ENCODE measurements at regions not wholly inside any gene's neighbourhood (a gene's known extent, or its start where the extent isn't known, plus 50 kb on each side); places are given as distances from the start of the nearest gene placed in this dataset.
"Not testable (repeated sequence)": the region's sequence is repeated elsewhere in the genome, so short reads cannot be mapped to it uniquely, and the experiment has no call there.

DNA sequence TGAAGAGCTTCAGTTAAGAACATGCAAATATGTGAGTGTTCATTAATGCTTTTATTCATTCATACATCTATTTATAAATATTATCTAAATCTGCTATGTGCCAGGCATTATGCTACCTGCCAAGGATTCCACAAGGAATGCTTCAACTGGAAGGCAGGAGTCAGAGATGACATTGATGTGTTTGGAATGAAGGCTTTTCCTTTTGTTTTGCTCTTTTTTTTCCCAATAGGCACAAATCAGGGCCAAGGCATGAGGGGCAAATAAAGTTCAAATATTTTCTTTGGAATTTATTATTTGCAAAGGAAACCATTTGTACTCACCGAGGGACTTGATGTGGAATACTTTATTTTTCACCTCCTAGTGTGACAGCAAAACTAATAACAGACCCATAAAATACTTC, 530.3 kb downstream of the ARL4A start:
- Mint-ChIP-seq H3K27me3 (no peaks in the 10 kb centered on the region), H3K9me3 (no peaks in the 10 kb centered on the region), H3K36me3 (no peaks in the 10 kb centered on the region), H3K4me1 (no peaks in the 10 kb centered on the region), H3K4me3 (no peak overlapping the region), H3K27ac (no peak overlapping the region)
- ATAC-seq: no peak

DNA sequence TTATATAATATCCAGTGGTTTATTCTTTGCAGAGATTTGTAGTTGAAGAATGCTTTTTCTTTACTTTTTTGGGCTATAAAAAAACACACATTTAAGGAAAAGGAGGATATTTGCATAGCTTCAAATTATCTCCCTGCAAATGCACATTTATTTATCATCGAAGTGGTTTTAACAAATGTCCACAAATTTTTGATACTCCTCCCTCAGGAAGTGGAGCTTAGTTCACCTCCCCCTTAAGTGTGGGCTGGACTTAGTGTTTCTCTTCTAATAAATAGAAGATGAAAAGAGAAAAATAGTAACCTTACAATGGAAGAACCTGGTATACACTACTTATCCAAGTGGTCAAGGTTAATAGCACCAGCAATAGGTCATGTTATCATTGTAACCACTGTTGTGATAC, 537.6 kb downstream of the ARL4A start:
- H3K9me3 Mint-ChIP-seq: no peaks in the 10 kb centered on the region
- no peak overlapping the region for H3K27ac Mint-ChIP-seq
- no peaks in the 10 kb centered on the region for H3K27me3 Mint-ChIP-seq
- H3K36me3 Mint-ChIP-seq: no peaks in the 10 kb centered on the region
- no peaks in the 10 kb centered on the region for H3K4me1 Mint-ChIP-seq
- no peak overlapping the region for H3K4me3 Mint-ChIP-seq
- ATAC-seq: no peak

DNA sequence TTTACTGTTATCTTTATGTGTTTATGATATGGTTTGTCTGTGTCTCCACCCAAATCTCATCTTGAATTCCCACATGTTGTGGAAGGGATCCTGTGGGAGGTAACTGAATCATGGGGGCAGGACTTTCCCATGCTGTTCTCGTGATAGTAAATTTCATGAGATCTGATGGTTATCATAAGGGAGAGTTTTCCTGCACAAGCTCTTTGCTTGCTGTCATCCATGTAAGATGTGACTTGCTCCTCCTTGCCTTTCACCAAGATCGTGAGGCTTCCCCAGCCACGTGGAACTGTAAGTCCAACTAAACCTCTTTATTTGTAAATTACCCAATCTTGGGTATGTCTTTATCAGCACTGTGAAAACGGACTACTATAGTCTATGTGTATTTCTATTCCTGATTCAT, 539.0 kb downstream of the ARL4A start:
- H3K27me3 Mint-ChIP-seq: no peaks in the 10 kb centered on the region
- H3K4me3 Mint-ChIP-seq: no peak overlapping the region
- no peaks in the 10 kb centered on the region for H3K36me3 Mint-ChIP-seq

DNA sequence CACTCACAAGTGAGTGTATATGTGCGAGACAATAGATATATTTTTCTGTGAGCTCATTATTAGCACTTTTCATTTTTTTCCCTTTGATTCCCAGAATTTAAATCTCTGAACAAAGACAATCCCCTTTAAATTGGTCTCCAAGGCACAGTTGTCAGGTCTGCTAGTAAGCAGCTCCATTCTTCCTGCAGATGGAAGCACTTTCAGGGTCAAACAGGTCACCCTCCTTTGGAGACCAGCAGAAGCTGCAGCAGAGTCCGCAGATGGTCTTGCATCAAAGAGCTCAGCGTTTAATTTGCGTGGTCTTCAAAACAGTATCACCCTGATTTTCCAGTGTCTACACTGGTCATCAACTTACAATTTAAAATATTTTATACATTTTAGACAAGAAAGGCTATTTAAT, 543.8 kb downstream of the ARL4A start:
- no peaks in the 10 kb centered on the region for H3K36me3 Mint-ChIP-seq
- H3K4me3 Mint-ChIP-seq: no peak overlapping the region
- H3K9me3 Mint-ChIP-seq: no peaks in the 10 kb centered on the region
- no peaks in the 10 kb centered on the region for H3K27me3 Mint-ChIP-seq
- no peak overlapping the region for H3K27ac Mint-ChIP-seq
- no peaks in the 10 kb centered on the region for H3K4me1 Mint-ChIP-seq
- ATAC-seq: no peak

More for the DNA sequence above, 539.0 kb downstream of the ARL4A start:
- H3K4me1 Mint-ChIP-seq: no peaks in the 10 kb centered on the region
- H3K27ac Mint-ChIP-seq: no peak overlapping the region
- no peak for ATAC-seq
- H3K9me3 Mint-ChIP-seq: no peaks in the 10 kb centered on the region

DNA sequence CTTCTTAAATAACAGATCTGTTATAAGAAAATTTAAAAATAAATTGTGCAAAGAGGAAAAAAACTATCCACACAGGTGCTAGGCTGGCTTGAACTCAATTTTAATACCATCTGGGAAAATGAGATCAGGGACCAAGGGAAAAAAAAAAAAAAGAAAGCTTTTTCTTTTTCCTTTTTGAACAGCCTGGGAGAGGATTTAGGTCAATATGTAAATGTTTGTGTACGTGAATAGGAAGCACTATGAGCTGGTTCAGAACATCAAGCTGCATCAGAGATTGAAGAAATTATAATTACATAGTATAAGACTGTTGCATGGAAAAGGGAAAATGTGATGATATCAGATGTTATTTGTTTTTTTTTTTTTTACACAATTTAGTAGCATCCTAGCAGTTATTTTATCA, 548.0 kb downstream of the ARL4A start:
- H3K36me3 Mint-ChIP-seq: no peaks in the 10 kb centered on the region
- H3K9me3 Mint-ChIP-seq: no peaks in the 10 kb centered on the region
- no peak for ATAC-seq
- H3K4me1 Mint-ChIP-seq: no peaks in the 10 kb centered on the region
- no peak overlapping the region for H3K4me3 Mint-ChIP-seq
- no peaks in the 10 kb centered on the region for H3K27me3 Mint-ChIP-seq
- H3K27ac Mint-ChIP-seq: no peak overlapping the region

DNA sequence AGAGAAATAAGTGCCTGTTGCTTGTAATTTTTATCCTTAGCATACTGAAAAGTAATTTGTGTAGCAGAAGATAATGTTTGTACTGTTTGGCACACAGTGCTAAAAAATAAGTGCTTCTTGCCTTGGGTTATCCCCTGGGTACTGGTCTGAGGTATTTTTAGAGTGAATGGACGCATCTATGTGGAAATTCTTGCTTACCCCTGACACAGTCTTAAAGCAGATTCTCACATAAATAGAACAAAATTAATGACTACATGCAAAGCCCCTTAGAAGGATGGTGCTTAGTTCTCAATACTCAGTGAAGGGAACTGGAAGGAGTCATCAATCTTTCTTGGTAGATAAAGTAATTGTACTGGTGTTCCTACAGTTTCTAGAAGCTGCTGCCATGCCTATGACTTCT, 548.6 kb downstream of the ARL4A start:
- Mint-ChIP-seq H3K27me3 (no peaks in the 10 kb centered on the region), H3K36me3 (no peaks in the 10 kb centered on the region), H3K27ac (no peak overlapping the region), H3K9me3 (no peaks in the 10 kb centered on the region), H3K4me1 (no peaks in the 10 kb centered on the region), H3K4me3 (no peak overlapping the region)
- ATAC-seq: no peak

DNA sequence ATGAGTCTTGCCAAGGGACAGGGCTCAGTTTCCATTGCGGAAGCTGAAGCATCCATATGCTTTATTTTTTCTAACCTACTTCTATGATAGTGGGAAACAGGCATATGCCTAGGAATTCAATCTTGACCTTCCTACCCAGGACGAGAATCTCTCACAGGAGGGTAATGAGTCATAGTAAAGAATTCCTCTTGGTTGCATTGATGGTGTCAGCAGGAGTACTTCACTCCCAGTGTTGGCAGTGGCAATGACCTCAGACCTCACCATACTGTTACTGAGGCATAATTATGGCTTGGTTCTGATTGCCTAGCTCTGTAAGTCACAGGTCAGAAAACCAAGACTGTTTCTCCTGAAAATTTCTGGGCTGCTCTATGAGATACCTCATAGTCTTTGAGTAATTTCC, 552.9 kb downstream of the ARL4A start:
- no peaks in the 10 kb centered on the region for H3K4me1 Mint-ChIP-seq
- no peaks in the 10 kb centered on the region for H3K27me3 Mint-ChIP-seq
- no peaks in the 10 kb centered on the region for H3K9me3 Mint-ChIP-seq
- H3K27ac Mint-ChIP-seq: no peak overlapping the region
- H3K36me3 Mint-ChIP-seq: no peaks in the 10 kb centered on the region
- no peak for ATAC-seq
- no peak overlapping the region for H3K4me3 Mint-ChIP-seq

DNA sequence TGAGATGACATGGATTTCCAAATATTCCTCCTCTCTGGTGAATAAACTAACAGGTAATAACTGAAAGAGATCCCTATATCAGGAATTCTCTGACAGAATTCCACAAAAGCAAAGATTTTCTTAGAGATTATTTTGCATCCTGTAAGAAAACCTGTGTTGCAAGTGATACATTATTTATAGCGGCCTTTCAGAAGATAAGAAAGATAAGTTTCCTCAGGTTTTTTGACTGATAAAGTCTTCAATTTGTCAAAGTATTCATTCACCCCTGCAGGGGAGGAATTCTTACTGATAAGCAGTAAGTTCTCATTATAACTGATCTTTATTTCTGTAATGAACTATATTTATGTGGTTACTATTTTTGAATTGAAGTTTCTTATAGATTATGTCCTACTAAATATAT, 554.0 kb downstream of the ARL4A start:
- no peak overlapping the region for H3K4me3 Mint-ChIP-seq
- no peak for ATAC-seq
- H3K4me1 Mint-ChIP-seq: no peaks in the 10 kb centered on the region
- H3K27ac Mint-ChIP-seq: no peak overlapping the region
- no peaks in the 10 kb centered on the region for H3K9me3 Mint-ChIP-seq
- no peaks in the 10 kb centered on the region for H3K36me3 Mint-ChIP-seq
- H3K27me3 Mint-ChIP-seq: no peaks in the 10 kb centered on the region

DNA sequence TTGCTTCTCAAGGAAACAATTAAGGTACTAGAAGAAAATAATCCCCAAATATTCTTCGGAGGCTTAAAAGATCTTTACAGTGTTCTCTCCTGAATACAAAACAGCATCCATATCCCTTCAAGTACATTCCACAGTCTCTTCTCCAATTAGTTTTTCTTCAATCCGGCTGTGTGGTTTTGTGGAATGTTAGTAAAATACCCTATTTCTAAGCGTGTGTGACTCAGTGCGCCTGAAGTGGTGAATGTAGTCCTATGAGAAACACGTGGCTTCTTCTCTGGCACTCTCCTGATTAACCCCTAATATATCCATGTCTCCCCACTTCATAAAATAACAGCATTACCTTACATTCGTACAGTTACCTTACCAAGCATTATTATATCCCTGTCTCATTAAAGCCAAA, 570.2 kb downstream of the ARL4A start:
- no peak for ATAC-seq
- Mint-ChIP-seq H3K4me3 (no peak overlapping the region), H3K4me1 (no peaks in the 10 kb centered on the region), H3K9me3 (no peaks in the 10 kb centered on the region), H3K27me3 (no peaks in the 10 kb centered on the region), H3K27ac (no peak overlapping the region), H3K36me3 (no peaks in the 10 kb centered on the region)

DNA sequence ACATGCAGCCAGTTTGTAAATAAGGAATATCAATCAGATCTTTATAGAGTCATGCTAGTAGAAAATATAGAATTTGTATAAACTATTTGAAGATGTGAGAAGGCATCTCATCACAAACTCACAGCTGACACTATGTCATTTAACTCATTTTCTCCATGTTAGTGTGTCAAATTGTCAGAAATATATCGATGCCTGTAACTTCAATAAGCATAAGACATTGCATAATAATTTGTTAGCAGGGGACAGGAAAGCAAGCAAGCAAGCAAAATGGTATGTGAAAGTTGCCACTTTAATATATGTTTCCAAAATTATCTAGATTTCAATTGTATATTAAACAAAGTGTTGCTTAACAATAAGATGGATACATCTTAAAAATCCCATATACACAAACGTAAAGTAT, 571.0 kb downstream of the ARL4A start:
- no peaks in the 10 kb centered on the region for H3K4me1 Mint-ChIP-seq
- no peaks in the 10 kb centered on the region for H3K36me3 Mint-ChIP-seq
- H3K27ac Mint-ChIP-seq: no peak overlapping the region
- no peak overlapping the region for H3K4me3 Mint-ChIP-seq
- ATAC-seq: no peak
- peaks cover 2% of the 10 kb centered on the region for H3K27me3 Mint-ChIP-seq
- no peaks in the 10 kb centered on the region for H3K9me3 Mint-ChIP-seq

DNA sequence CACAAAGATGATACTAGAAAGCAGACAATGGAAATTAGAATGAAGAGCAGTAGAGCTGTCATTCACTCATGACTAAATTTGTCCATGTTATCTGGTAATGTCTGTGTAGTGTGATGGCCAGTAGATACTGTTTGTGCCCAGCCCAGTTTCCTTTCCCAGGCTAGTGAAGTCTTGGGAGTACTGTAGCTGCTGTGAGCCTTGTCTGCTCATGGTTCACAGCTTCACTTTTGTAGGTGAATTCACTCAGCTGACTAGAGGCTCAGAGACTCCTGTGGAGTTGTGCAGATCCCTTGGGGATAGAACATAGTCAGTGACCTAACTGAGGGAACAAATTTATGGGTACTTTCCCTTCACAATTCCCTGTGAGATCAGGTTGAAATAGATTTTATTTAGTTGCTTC, 572.5 kb downstream of the ARL4A start:
- Mint-ChIP-seq H3K4me3 (no peak overlapping the region), H3K27me3 (peaks cover 11% of the 10 kb centered on the region), H3K36me3 (no peaks in the 10 kb centered on the region), H3K9me3 (no peaks in the 10 kb centered on the region), H3K4me1 (no peaks in the 10 kb centered on the region), H3K27ac (no peak overlapping the region)
- no peak for ATAC-seq

DNA sequence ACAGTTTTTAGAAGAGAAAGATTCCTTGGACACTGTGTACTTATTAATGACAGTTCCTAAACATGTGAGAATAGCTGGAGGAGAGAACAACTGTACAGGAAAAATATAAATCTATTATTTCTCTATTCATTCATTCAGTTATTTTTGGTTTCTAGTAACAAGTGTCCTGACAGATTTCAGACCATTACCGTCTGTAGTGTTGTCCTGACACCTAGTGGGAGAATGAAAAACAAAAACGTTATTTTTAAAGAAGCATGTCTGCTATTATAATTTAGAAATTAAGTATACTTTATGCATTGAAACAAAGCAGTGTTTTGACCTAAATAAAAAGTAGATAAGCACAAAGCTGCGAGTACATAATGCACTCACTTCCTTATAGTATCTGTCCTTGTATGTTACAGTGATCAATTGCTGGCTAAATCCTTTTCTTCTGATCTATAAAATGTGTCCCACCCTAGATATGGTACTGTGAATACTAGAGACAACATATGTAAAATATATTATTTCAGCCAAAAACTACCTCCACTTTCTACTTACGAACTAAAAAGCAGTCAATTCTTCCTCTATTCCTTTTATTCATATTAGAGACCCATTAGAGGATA, 575.6 kb downstream of the ARL4A start:
- no peak overlapping the region for H3K27ac Mint-ChIP-seq
- peaks cover 11% of the 10 kb centered on the region for H3K27me3 Mint-ChIP-seq
- H3K36me3 Mint-ChIP-seq: no peaks in the 10 kb centered on the region
- H3K4me1 Mint-ChIP-seq: no peaks in the 10 kb centered on the region
- no peaks in the 10 kb centered on the region for H3K9me3 Mint-ChIP-seq
- H3K4me3 Mint-ChIP-seq: no peak overlapping the region
- ATAC-seq: no peak

DNA sequence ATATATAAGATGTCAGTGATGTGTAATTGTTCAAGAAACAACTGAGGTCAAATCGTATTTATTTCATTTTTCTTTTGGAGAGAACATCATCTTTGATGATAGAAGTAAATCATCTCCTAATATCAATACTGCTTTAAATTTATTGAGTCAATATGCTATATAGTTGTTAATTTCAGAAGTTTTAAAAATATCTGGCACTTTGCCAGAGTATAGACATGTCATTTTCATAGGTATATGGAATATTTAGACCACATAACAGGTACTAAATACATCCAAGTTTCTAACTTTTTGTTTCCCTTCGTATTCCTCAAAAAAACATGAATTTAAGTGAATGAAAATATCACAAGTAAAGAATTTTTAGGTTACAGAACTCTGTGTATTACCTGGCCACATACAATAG, 577.8 kb downstream of the ARL4A start:
- Mint-ChIP-seq H3K27ac (no peak overlapping the region), H3K9me3 (no peaks in the 10 kb centered on the region), H3K4me1 (no peaks in the 10 kb centered on the region), H3K36me3 (no peaks in the 10 kb centered on the region), H3K4me3 (no peak overlapping the region), H3K27me3 (peaks cover 11% of the 10 kb centered on the region)
- no peak for ATAC-seq

DNA sequence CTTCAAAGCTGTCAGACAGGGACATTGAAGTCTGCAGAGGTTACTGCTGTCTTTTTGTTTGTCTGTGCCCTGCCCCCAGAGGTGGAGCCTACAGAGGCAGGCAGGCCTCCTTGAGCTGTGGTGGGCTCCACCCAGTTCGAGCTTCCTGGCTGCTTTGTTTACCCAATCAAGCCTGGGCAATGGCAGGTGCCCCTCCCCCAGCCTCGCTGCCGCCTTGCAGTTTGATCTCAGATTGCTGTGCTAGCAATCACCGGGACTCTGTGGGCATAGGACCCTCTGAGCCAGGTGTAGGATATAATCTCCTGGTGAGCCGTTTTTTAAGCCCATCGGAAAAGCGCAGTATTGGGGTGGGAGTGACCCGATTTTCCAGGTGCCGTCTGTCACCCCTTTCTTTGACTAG, 586.8 kb downstream of the ARL4A start:
- H3K4me3 Mint-ChIP-seq, H3K4me1 Mint-ChIP-seq, H3K27ac Mint-ChIP-seq, H3K9me3 Mint-ChIP-seq, ATAC-seq, H3K36me3 Mint-ChIP-seq: not testable (repeated sequence)
- peaks cover 14% of the 10 kb centered on the region for H3K27me3 Mint-ChIP-seq

DNA sequence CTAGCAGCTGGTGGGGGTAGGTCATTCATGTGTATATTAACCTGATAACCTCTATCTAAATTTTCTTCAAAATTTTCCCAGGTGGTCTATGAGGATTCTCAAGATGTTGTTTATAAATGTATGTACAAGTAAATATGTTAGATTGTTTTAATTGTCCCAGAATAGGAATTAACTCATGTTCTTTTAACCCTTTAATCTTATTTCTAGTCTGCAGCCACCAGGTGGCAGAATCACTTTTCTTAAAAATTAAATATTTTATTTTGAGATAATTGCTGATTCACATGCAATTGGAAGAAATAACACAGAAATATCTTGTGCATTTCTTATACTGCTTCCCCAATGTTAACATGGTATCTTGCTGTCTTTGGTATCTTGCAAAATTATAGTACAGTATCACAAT, 589.5 kb downstream of the ARL4A start:
- Mint-ChIP-seq H3K36me3 (no peaks in the 10 kb centered on the region), H3K27me3 (peaks cover 14% of the 10 kb centered on the region), H3K4me3 (no peak overlapping the region), H3K27ac (no peak overlapping the region), H3K4me1 (no peaks in the 10 kb centered on the region), H3K9me3 (no peaks in the 10 kb centered on the region)
- ATAC-seq: no peak

DNA sequence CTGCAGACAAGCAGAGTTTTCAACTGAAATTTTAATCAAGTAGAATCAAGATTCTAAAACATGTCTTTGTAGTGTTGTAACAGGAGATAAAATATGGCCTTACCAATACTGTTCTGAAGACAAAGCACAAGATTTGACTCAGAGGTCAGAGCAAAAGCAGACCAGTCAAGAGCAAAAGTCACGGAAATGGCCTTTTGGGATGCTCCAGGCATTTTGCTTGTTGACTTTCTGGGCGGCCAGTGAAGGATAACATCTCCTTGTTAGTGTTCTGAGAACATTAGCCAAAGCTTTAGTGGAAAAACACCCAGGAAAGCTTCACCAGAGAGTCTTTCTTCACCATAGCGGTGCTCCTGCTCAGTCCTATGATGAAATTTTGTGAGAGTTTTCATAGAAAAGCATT, 590.6 kb downstream of the ARL4A start:
- Mint-ChIP-seq H3K4me3 (no peak overlapping the region), H3K27ac (no peak overlapping the region), H3K36me3 (no peaks in the 10 kb centered on the region), H3K27me3 (peaks cover 14% of the 10 kb centered on the region), H3K4me1 (no peaks in the 10 kb centered on the region), H3K9me3 (no peaks in the 10 kb centered on the region)
- ATAC-seq: no peak

DNA sequence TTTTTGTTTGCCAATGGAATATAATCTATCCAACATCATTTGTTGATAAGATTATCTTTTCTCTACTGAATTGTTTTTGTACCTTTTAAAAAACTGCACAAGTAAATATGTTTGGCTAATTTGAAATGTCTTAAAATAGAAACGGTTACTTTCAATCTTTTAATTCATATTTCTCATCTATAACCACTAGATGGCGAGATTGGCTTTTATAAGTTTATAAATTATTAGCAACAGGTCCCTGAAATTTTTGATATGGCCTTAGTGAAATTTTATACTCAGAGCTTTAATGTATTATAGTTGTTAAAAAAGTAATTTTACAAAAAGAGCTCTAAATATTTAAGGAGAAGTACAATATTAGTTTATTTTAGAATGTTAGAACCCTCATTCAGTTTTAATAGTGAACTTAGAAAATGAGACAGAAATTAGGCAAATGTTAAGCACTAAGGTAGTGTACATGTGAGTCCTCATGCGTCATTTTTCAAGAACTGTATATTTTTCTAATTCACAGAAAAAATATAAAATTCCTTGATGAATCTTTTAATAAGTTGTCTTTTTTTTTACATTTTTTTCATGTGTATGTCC, 592.5 kb downstream of the ARL4A start:
- no peaks in the 10 kb centered on the region for H3K9me3 Mint-ChIP-seq
- H3K4me1 Mint-ChIP-seq: no peaks in the 10 kb centered on the region
- no peak overlapping the region for H3K4me3 Mint-ChIP-seq
- no peaks in the 10 kb centered on the region for H3K36me3 Mint-ChIP-seq
- peaks cover 6% of the 10 kb centered on the region for H3K27me3 Mint-ChIP-seq
- no peak for ATAC-seq
- H3K27ac Mint-ChIP-seq: no peak overlapping the region
